ENCODE measurements at regions not wholly inside any gene's neighbourhood (a gene's known extent, or its start where the extent isn't known, plus 50 kb on each side); places are given as distances from the start of the nearest gene placed in this dataset.

- TF ChIP-seq, protein P1, sequence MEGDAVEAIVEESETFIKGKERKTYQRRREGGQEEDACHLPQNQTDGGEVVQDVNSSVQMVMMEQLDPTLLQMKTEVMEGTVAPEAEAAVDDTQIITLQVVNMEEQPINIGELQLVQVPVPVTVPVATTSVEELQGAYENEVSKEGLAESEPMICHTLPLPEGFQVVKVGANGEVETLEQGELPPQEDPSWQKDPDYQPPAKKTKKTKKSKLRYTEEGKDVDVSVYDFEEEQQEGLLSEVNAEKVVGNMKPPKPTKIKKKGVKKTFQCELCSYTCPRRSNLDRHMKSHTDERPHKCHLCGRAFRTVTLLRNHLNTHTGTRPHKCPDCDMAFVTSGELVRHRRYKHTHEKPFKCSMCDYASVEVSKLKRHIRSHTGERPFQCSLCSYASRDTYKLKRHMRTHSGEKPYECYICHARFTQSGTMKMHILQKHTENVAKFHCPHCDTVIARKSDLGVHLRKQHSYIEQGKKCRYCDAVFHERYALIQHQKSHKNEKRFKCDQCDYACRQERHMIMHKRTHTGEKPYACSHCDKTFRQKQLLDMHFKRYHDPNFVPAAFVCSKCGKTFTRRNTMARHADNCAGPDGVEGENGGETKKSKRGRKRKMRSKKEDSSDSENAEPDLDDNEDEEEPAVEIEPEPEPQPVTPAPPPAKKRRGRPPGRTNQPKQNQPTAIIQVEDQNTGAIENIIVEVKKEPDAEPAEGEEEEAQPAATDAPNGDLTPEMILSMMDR (conservative IDR thresholded peaks at IDR 0.05; ENCODE audit: low read length), result no peak
- no peak for TF ChIP-seq EZH2phosphoT487 (IDR thresholded peaks at IDR 0.05; ENCODE audit: borderline replicate concordance, low read depth, low read length)
Measured at GRCh38 chr9:93376411-93376810, 75.1 kb upstream of the FAM120A start.

All from OCI-LY7 (cell line).